ENCODE measurements at regions not wholly inside any gene's neighbourhood (a gene's known extent, or its start where the extent isn't known, plus 50 kb on each side); places are given as distances from the start of the nearest gene placed in this dataset.

DNA sequence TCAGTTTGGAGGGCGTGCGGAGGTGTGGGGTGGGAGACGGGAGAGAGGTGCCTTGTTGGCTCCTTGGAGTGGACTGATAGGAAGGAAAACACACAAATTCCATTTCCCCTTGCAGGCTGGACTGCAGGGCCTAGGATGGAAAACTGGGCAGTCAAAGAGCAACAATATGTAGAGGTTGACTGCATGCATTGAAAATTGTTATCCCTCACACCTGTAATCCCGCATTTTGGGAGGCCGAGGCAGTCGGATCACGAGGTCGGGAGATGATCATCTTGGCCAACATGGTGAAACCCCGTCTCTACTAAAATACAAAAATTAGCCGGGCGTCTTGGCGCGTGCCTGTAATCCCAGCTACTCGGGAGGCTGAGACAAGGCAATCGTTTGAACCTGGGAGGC lies 128.2 kb downstream of the PPIAL4G start:
- TF ChIP-seq, protein P1, sequence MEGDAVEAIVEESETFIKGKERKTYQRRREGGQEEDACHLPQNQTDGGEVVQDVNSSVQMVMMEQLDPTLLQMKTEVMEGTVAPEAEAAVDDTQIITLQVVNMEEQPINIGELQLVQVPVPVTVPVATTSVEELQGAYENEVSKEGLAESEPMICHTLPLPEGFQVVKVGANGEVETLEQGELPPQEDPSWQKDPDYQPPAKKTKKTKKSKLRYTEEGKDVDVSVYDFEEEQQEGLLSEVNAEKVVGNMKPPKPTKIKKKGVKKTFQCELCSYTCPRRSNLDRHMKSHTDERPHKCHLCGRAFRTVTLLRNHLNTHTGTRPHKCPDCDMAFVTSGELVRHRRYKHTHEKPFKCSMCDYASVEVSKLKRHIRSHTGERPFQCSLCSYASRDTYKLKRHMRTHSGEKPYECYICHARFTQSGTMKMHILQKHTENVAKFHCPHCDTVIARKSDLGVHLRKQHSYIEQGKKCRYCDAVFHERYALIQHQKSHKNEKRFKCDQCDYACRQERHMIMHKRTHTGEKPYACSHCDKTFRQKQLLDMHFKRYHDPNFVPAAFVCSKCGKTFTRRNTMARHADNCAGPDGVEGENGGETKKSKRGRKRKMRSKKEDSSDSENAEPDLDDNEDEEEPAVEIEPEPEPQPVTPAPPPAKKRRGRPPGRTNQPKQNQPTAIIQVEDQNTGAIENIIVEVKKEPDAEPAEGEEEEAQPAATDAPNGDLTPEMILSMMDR (IDR thresholded peaks at IDR 0.05 in 4 of 5, conservative IDR thresholded peaks at IDR 0.05 in 1 of 5), result no peak
- TF ChIP-seq POLR2A (IDR thresholded peaks at IDR 0.05), result no peak
